Choroid plexus epithelial cell (primary cell): ENCODE measurements at regions not wholly inside any gene's neighbourhood (a gene's known extent, or its start where the extent isn't known, plus 50 kb on each side); places are given as distances from the start of the nearest gene placed in this dataset.

Experiments used
- DNase-seq: peaks from one replicate; pipeline ENCODE4 v3.0.0-alpha.2; 2010; ENCODE audit warnings: low read depth
- H3K4me3 ChIP-seq: 2 replicates; pipeline ENCODE4 v1.5.1; 2011; ENCODE audit warnings: low read depth, mild to moderate bottlenecking, control low read depth, low read length, moderate library complexity
- TF ChIP-seq, protein P1 (sequence below): conservative IDR thresholded peaks from 2 replicates; pipeline ENCODE4 v1.5.1; 2011; ENCODE audit warnings: low read depth, mild to moderate bottlenecking, control low read depth, inconsistent platforms, low read length, moderate library complexity

DNA sequence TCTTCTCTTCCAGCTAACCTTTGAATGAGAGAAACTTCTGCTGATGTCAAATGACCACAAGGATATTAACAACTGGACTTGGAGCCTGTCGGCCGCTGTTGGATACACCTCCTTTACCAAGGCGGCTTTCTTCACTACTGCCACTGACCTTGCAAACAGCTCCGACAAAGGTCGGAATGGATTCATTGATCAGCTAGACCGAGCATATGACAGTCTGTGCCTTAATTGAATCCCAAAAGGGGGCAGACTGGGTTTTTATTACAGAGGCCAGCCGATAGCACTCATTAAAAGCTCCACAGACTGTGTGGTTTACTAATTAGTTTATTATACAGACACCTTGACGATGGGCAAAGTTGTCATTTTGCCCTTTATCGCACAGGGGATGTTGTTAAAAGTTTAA lies 394.5 kb downstream of the RERGL start:
- H3K4me3 ChIP-seq: no peak overlapping the region
- no peak for DNase-seq
- TF ChIP-seq, protein P1, sequence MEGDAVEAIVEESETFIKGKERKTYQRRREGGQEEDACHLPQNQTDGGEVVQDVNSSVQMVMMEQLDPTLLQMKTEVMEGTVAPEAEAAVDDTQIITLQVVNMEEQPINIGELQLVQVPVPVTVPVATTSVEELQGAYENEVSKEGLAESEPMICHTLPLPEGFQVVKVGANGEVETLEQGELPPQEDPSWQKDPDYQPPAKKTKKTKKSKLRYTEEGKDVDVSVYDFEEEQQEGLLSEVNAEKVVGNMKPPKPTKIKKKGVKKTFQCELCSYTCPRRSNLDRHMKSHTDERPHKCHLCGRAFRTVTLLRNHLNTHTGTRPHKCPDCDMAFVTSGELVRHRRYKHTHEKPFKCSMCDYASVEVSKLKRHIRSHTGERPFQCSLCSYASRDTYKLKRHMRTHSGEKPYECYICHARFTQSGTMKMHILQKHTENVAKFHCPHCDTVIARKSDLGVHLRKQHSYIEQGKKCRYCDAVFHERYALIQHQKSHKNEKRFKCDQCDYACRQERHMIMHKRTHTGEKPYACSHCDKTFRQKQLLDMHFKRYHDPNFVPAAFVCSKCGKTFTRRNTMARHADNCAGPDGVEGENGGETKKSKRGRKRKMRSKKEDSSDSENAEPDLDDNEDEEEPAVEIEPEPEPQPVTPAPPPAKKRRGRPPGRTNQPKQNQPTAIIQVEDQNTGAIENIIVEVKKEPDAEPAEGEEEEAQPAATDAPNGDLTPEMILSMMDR: no peak

GRCh38 chr12:17691369-17691768 lies 398.6 kb downstream of the RERGL start:
- no peak overlapping the region for H3K4me3 ChIP-seq
- DNase-seq: no peak
- TF ChIP-seq, protein P1: no peak

- DNase-seq: no peak
- TF ChIP-seq, protein P1: no peak
- no peak overlapping the region for H3K4me3 ChIP-seq
Measured at GRCh38 chr12:17680220-17680619, 409.8 kb downstream of the RERGL start.

DNA sequence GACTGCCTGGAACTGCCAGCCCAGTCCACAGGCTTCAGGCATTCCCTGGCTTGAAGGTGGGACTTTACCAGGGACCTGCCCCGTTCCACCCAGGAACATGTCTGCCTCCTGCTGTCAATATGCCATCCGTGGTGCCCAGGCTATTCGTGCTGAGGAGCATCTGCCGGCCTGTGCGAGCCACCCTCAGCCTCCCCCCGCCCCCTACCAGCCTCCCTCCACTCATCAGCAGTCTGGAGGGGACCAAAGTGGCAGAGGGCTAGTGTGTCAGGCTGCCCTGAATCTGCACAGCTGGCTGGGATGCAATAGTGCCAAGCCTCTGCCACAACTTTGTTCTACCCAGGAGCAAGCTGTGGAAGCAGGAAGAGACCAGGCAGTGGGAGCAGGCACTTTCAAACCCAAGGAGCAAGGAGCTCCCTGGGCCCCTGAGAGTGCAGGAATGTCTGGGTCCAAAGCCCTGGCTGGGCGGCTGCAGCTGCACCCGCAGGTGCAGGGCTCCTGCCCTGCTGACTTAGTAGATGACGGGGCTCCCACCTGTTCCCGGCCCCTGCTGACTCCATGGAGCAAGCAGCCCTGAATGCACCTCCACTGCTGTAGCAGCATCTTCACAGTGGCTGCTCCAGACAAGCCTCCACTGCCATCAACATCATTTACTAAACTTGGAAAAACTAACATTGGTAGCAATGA lies 423.2 kb downstream of the RERGL start:
- DNase-seq: no peak
- H3K4me3 ChIP-seq: no peak overlapping the region
- TF ChIP-seq, protein P1: no peak

DNA sequence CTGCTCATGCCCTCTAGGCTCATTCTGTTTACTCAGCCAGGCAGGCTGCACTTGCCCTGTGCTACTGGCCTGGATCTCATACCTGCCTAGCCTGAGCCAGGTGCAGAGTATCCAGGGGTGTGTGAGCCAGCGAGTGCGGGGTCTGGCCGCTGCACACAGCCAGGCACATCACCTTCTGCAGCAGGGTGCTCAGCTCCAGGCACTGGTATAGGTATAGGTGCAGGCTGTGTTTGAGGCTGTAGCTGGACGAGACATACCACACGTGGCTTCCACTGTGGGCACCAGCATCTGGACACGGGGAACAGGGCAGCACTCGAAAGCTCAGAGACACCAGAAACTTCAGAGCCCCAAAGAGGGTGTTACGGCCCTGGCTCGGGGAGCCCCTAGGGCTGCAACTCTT lies 424.2 kb downstream of the RERGL start:
- TF ChIP-seq, protein P1: no peak
- DNase-seq: no peak
- H3K4me3 ChIP-seq: no peak overlapping the region

- H3K4me3 ChIP-seq: no peak overlapping the region
- TF ChIP-seq, protein P1: no peak
- no peak for DNase-seq
Measured at GRCh38 chr12:17661250-17661649, 428.7 kb downstream of the RERGL start.

- H3K4me3 ChIP-seq: no peak overlapping the region
- DNase-seq: no peak
- TF ChIP-seq, protein P1: no peak
Measured at GRCh38 chr12:17652436-17652835, 437.6 kb downstream of the RERGL start.
